ENCODE measurements at regions not wholly inside any gene's neighbourhood (a gene's known extent, or its start where the extent isn't known, plus 50 kb on each side); places are given as distances from the start of the nearest gene placed in this dataset.

- no peak overlapping the region for H3K4me3 ChIP-seq (ENCODE audit: low read depth, low read length)
- TF ChIP-seq, protein P1, sequence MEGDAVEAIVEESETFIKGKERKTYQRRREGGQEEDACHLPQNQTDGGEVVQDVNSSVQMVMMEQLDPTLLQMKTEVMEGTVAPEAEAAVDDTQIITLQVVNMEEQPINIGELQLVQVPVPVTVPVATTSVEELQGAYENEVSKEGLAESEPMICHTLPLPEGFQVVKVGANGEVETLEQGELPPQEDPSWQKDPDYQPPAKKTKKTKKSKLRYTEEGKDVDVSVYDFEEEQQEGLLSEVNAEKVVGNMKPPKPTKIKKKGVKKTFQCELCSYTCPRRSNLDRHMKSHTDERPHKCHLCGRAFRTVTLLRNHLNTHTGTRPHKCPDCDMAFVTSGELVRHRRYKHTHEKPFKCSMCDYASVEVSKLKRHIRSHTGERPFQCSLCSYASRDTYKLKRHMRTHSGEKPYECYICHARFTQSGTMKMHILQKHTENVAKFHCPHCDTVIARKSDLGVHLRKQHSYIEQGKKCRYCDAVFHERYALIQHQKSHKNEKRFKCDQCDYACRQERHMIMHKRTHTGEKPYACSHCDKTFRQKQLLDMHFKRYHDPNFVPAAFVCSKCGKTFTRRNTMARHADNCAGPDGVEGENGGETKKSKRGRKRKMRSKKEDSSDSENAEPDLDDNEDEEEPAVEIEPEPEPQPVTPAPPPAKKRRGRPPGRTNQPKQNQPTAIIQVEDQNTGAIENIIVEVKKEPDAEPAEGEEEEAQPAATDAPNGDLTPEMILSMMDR (IDR thresholded peaks at IDR 0.05; ENCODE audit: borderline replicate concordance, insufficient read depth, low read depth, low read length) = no peak
Observed at GRCh38 chr3:18505056-18505455, 79.9 kb upstream of the SATB1 start.

GRCh38 chr3:18501679-18502343 lies 76.7 kb upstream of the SATB1 start:
- TF ChIP-seq, protein P1 (IDR thresholded peaks at IDR 0.05; ENCODE audit: borderline replicate concordance, insufficient read depth, low read depth, low read length) = no peak
- no peak overlapping the region for H3K4me3 ChIP-seq (ENCODE audit: low read depth, low read length)

DNA sequence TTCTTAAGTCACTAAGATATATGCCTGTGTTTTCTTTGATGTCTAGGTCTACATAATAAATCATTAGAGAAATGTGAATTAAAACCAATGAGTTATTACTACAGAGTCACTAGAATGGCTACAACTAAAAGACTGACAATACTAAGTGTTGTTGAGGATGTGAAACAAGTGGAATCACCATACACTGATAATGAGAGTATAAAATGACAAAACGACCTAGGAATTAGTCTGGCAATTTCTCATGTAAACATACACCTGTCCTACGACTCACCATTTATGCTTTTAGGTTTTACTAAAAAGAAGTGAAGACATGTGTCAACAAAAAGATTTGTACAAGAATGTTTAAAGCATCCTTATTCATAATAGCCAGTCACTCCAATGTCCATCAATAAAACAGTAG lies 75.2 kb upstream of the SATB1 start:
- H3K4me3 ChIP-seq (ENCODE audit: low read depth, low read length) = no peak overlapping the region
- TF ChIP-seq, protein P1 (IDR thresholded peaks at IDR 0.05; ENCODE audit: borderline replicate concordance, insufficient read depth, low read depth, low read length) = no peak

DNA sequence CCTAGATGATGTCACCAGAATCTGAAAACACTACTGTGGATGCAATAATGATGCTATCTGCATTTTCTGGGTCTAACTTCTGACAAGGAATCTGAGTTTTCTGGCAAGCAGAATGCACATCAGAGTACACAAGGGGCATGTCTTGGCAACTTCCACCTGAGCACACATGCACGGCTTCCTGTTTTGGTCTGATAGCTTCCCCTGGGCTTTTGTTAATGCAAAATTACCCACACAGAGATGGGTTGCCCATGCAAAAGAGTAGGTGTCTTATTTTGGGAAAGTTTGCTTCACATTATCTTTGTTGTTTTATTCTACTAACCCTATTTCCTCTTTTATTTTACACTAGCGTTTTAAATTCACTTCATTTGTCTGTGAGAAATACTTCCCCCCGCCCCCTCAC lies 74.2 kb upstream of the SATB1 start:
- no peak overlapping the region for H3K4me3 ChIP-seq (ENCODE audit: low read depth, low read length)
- TF ChIP-seq, protein P1 (IDR thresholded peaks at IDR 0.05; ENCODE audit: borderline replicate concordance, insufficient read depth, low read depth, low read length) = no peak

- H3K4me3 ChIP-seq (ENCODE audit: low read depth, low read length) = no peak overlapping the region
- TF ChIP-seq, protein P1 (IDR thresholded peaks at IDR 0.05; ENCODE audit: borderline replicate concordance, insufficient read depth, low read depth, low read length) = no peak
Observed at GRCh38 chr3:18494251-18494650, 69.1 kb upstream of the SATB1 start.

DNA sequence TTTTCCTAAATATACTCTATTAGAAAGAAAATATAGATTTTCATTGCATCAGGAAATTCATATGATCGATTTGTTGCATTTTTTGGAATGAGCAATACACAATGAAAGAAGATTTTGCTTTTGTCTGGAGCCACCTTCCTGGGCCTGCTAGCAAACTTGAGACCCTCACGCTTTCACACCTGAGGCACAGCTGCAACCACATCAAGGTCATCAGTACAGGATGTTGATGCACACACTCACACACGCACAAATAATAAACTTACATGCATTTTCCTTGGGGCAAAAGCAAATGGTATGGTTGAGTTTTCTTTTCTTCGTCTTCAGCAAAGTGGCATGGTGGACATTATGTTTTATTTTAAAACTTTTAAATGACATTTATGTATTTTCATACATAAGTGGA lies 64.8 kb upstream of the SATB1 start:
- H3K4me3 ChIP-seq (ENCODE audit: low read depth, low read length) = no peak overlapping the region
- TF ChIP-seq, protein P1 (IDR thresholded peaks at IDR 0.05; ENCODE audit: borderline replicate concordance, insufficient read depth, low read depth, low read length) = no peak

- no peak overlapping the region for H3K4me3 ChIP-seq (ENCODE audit: low read depth, low read length)
- TF ChIP-seq, protein P1 (IDR thresholded peaks at IDR 0.05; ENCODE audit: borderline replicate concordance, insufficient read depth, low read depth, low read length) = no peak
Observed at GRCh38 chr3:18483226-18483625, 58.1 kb upstream of the SATB1 start.
